ENCODE measurements at regions not wholly inside any gene's neighbourhood (a gene's known extent, or its start where the extent isn't known, plus 50 kb on each side); places are given as distances from the start of the nearest gene placed in this dataset.

- Histone ChIP-seq H3F3A (ENCODE audit: insufficient read depth, low read depth) (no peaks in the 10 kb centered on the region), H3K27me3 (ENCODE audit: insufficient read depth, low read depth) (peaks cover 94% of the 10 kb centered on the region), H2AFZ (no peak overlapping the region), H3K4me2 (no peak overlapping the region), H3K9me3 (ENCODE audit: insufficient read depth, low read depth) (no peaks in the 10 kb centered on the region; the same call in 1 of the 2 replicates), H3K9me2 (ENCODE audit: insufficient read depth) (no peaks in the 10 kb centered on the region), H3K79me2 (ENCODE audit: low read depth) (no peaks in the 10 kb centered on the region), H4K20me1 (ENCODE audit: insufficient read depth) (no peaks in the 10 kb centered on the region), H3K36me3 (ENCODE audit: low read depth) (no peaks in the 10 kb centered on the region), H3K4me1 (replicated peaks; ENCODE audit: insufficient read depth) (no peaks in the 10 kb centered on the region), H3K4me3 (no peak overlapping the region), H3K27ac (no peak overlapping the region)
- no peak for DNase-seq
- ChIA-PET POLR2A (ENCODE audit: unreplicated experiment) (no interaction called here), CTCF (no interaction called here)
- BruUV-seq (replicated peaks) = no TSS peak
- intact Hi-C loops (cut with micrococcal nuclease; ENCODE audit: unreplicated experiment) = no loop called here
- no peak for TF ChIP-seq EZH2 (IDR thresholded peaks at IDR 0.05; ENCODE audit: low read depth)
- TF ChIP-seq CTCF (conservative IDR thresholded peaks at IDR 0.05) = no peak
These were observed 74.4 kb upstream of the ZNF599 start for GRCh38 chr19:34847393-34847792.

- TF ChIP-seq CTCF (conservative IDR thresholded peaks at IDR 0.05) (no peak), EZH2 (IDR thresholded peaks at IDR 0.05; ENCODE audit: low read depth) (no peak)
- no peaks in the 10 kb centered on the region for H3K79me2 ChIP-seq (ENCODE audit: low read depth)
- peaks cover 77% of the 10 kb centered on the region for H3K27me3 ChIP-seq (ENCODE audit: insufficient read depth, low read depth)
- H3K9me3 ChIP-seq (ENCODE audit: insufficient read depth, low read depth) = no peaks in the 10 kb centered on the region; the same call in 1 of the 2 replicates
- intact Hi-C loops (cut with micrococcal nuclease; ENCODE audit: unreplicated experiment) = no loop called here
- POLR2A ChIA-PET (ENCODE audit: unreplicated experiment) = no interaction called here
- H3K4me3 ChIP-seq = no peak overlapping the region
- H3K4me2 ChIP-seq = no peak overlapping the region
- CTCF ChIA-PET = no interaction called here
- H4K20me1 ChIP-seq (ENCODE audit: insufficient read depth) = no peaks in the 10 kb centered on the region
- no peaks in the 10 kb centered on the region for H3K36me3 ChIP-seq (ENCODE audit: low read depth)
- no peak overlapping the region for H3K27ac ChIP-seq
- H3K9me2 ChIP-seq (ENCODE audit: insufficient read depth) = no peaks in the 10 kb centered on the region
- DNase-seq = no peak
- H3F3A ChIP-seq (ENCODE audit: insufficient read depth, low read depth) = no peaks in the 10 kb centered on the region
- no peak overlapping the region for H2AFZ ChIP-seq
- no peaks in the 10 kb centered on the region for H3K4me1 ChIP-seq (replicated peaks; ENCODE audit: insufficient read depth)
- no TSS peak for BruUV-seq (replicated peaks)
These were observed 71.3 kb upstream of the ZNF599 start for GRCh38 chr19:34844277-34844676.

- ChIA-PET CTCF (no interaction called here), POLR2A (ENCODE audit: unreplicated experiment) (no interaction called here)
- Histone ChIP-seq H3K4me2 (no peak overlapping the region), H3K4me3 (no peak overlapping the region), H3K27me3 (ENCODE audit: insufficient read depth, low read depth) (peaks cover 77% of the 10 kb centered on the region), H4K20me1 (ENCODE audit: insufficient read depth) (no peaks in the 10 kb centered on the region), H3K36me3 (ENCODE audit: low read depth) (no peaks in the 10 kb centered on the region), H3F3A (ENCODE audit: insufficient read depth, low read depth) (no peaks in the 10 kb centered on the region), H3K9me2 (ENCODE audit: insufficient read depth) (no peaks in the 10 kb centered on the region), H2AFZ (no peak overlapping the region), H3K27ac (no peak overlapping the region), H3K79me2 (ENCODE audit: low read depth) (no peaks in the 10 kb centered on the region), H3K9me3 (ENCODE audit: insufficient read depth, low read depth) (no peaks in the 10 kb centered on the region; the same call in 1 of the 2 replicates), H3K4me1 (replicated peaks; ENCODE audit: insufficient read depth) (no peaks in the 10 kb centered on the region)
- intact Hi-C loops (cut with micrococcal nuclease; ENCODE audit: unreplicated experiment) = no loop called here
- DNase-seq = no peak
- TF ChIP-seq EZH2 (IDR thresholded peaks at IDR 0.05; ENCODE audit: low read depth) (no peak), CTCF (conservative IDR thresholded peaks at IDR 0.05) (no peak)
- BruUV-seq (replicated peaks) = no TSS peak
These were observed 68.8 kb upstream of the ZNF599 start for GRCh38 chr19:34841780-34842179.

Measured in PC-9 (cell line).